ENCODE measurements at regions not wholly inside any gene's neighbourhood (a gene's known extent, or its start where the extent isn't known, plus 50 kb on each side); places are given as distances from the start of the nearest gene placed in this dataset.

GRCh38 chr7:41174521-41174920, 528.4 kb downstream of the INHBA start:
- Mint-ChIP-seq H3K4me3 (no peak overlapping the region), H3K9me3 (no peaks in the 10 kb centered on the region), H3K4me1 (no peaks in the 10 kb centered on the region), H3K27me3 (no peaks in the 10 kb centered on the region), H3K36me3 (ENCODE audit: low read depth) (no peaks in the 10 kb centered on the region), H3K27ac (no peak overlapping the region)
- TF ChIP-seq, protein P1, sequence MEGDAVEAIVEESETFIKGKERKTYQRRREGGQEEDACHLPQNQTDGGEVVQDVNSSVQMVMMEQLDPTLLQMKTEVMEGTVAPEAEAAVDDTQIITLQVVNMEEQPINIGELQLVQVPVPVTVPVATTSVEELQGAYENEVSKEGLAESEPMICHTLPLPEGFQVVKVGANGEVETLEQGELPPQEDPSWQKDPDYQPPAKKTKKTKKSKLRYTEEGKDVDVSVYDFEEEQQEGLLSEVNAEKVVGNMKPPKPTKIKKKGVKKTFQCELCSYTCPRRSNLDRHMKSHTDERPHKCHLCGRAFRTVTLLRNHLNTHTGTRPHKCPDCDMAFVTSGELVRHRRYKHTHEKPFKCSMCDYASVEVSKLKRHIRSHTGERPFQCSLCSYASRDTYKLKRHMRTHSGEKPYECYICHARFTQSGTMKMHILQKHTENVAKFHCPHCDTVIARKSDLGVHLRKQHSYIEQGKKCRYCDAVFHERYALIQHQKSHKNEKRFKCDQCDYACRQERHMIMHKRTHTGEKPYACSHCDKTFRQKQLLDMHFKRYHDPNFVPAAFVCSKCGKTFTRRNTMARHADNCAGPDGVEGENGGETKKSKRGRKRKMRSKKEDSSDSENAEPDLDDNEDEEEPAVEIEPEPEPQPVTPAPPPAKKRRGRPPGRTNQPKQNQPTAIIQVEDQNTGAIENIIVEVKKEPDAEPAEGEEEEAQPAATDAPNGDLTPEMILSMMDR (IDR thresholded peaks at IDR 0.05), result no peak
- ChIA-PET CTCF (no interaction called here), POLR2A (no interaction called here)
- no peak for DNase-seq
- ATAC-seq (ENCODE audit: low read depth), result no peak
- intact Hi-C loops (cut with micrococcal nuclease), result no loop called here

- TF ChIP-seq, protein P1 (IDR thresholded peaks at IDR 0.05), result no peak
- POLR2A ChIA-PET, result no interaction called here
- CTCF ChIA-PET, result no interaction called here
Measured at GRCh38 chr7:41170466-41170865, 532.4 kb downstream of the INHBA start.

DNA sequence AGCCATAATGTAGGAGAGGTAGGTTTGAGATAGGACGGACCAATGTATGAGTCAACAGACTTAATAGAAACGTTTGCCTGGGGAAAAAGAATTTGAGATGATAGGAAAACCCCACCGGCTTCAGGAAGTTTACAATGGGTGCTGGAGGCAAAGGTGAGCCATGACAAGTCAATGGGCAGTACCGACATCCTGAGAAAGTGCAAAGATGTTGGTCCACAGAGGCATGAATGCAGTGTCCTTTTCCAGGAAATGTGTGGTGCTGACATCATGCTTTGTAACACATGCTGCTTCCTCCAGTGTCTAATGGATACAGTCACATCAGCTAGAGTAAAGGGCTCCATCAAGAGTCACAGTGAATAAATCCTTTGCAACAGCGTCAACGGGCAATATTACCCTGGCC, 533.6 kb downstream of the INHBA start:
- DNase-seq (no peak), ATAC-seq (ENCODE audit: low read depth) (no peak)
- Mint-ChIP-seq H3K4me1 (no peaks in the 10 kb centered on the region), H3K36me3 (ENCODE audit: low read depth) (no peaks in the 10 kb centered on the region), H3K27me3 (no peaks in the 10 kb centered on the region), H3K9me3 (no peaks in the 10 kb centered on the region), H3K4me3 (no peak overlapping the region), H3K27ac (no peak overlapping the region)
- intact Hi-C loops (cut with micrococcal nuclease), result no loop called here
- POLR2A ChIA-PET, result no interaction called here
- CTCF ChIA-PET, result no interaction called here
- TF ChIP-seq, protein P1 (IDR thresholded peaks at IDR 0.05), result no peak

More at GRCh38 chr7:41170466-41170865, 532.4 kb downstream of the INHBA start:
- no peak overlapping the region for H3K27ac Mint-ChIP-seq
- intact Hi-C loops (cut with micrococcal nuclease), result no loop called here
- no peaks in the 10 kb centered on the region for H3K27me3 Mint-ChIP-seq
- no peaks in the 10 kb centered on the region for H3K36me3 Mint-ChIP-seq (ENCODE audit: low read depth)
- no peaks in the 10 kb centered on the region for H3K9me3 Mint-ChIP-seq
- DNase-seq (no peak), ATAC-seq (ENCODE audit: low read depth) (no peak)
- no peak overlapping the region for H3K4me3 Mint-ChIP-seq
- no peaks in the 10 kb centered on the region for H3K4me1 Mint-ChIP-seq

- ChIA-PET CTCF (no interaction called here), POLR2A (no interaction called here)
- Mint-ChIP-seq H3K4me3 (no peak overlapping the region), H3K9me3 (no peaks in the 10 kb centered on the region), H3K27me3 (no peaks in the 10 kb centered on the region), H3K4me1 (no peaks in the 10 kb centered on the region), H3K27ac (no peak overlapping the region), H3K36me3 (ENCODE audit: low read depth) (no peaks in the 10 kb centered on the region)
- ATAC-seq (ENCODE audit: low read depth) (no peak), DNase-seq (no peak)
- TF ChIP-seq, protein P1 (IDR thresholded peaks at IDR 0.05), result no peak
- intact Hi-C loops (cut with micrococcal nuclease), result no loop called here
Measured at GRCh38 chr7:41167836-41168235, 535.1 kb downstream of the INHBA start.

- CTCF ChIA-PET, result no interaction called here
- TF ChIP-seq, protein P1 (IDR thresholded peaks at IDR 0.05), result no peak
- Mint-ChIP-seq H3K27ac (no peak overlapping the region), H3K9me3 (no peaks in the 10 kb centered on the region), H3K27me3 (no peaks in the 10 kb centered on the region), H3K4me1 (no peaks in the 10 kb centered on the region), H3K4me3 (no peak overlapping the region), H3K36me3 (ENCODE audit: low read depth) (no peaks in the 10 kb centered on the region)
- POLR2A ChIA-PET, result no interaction called here
- intact Hi-C loops (cut with micrococcal nuclease), result no loop called here
- no peak for DNase-seq
- ATAC-seq (ENCODE audit: low read depth), result no peak
Measured at GRCh38 chr7:41164440-41164839, 538.5 kb downstream of the INHBA start.
